T1000 (cell line): ENCODE measurements at regions not wholly inside any gene's neighbourhood (a gene's known extent, or its start where the extent isn't known, plus 50 kb on each side); places are given as distances from the start of the nearest gene placed in this dataset.

Source experiments
- DNase-seq: peaks from one replicate; lab custom pipeline; 2025; ENCODE audit warnings: mixed read lengths; lab: John Stamatoyannopoulos, UW

DNA sequence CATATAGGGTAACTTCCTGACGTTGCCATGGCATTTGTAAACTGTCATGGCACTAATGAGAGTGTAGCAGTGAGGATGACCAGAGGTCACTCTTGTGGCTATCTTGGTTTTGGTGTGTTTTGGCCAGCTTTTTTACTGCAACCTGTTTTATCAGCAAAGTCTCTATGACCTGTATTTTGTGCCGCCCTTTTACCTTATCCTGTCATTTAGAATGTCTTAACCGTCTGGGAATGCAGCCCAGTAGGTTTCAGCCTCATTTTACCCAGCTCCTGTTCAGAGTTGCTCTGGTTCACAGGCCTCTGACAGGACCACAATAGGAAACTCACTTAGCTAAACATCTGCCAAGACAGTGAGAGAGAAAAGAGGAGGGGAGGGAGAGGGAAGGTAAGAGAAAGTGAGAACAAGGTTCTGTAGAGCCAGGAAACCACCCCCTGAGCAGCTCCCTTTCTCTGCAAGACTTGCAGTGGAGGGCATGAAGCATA, 64.8 kb upstream of the PLEKHG3 start:
- DNase-seq: no peak

GRCh38 chr14:64640839-64641238, 63.4 kb upstream of the PLEKHG3 start:
- no peak for DNase-seq

DNA sequence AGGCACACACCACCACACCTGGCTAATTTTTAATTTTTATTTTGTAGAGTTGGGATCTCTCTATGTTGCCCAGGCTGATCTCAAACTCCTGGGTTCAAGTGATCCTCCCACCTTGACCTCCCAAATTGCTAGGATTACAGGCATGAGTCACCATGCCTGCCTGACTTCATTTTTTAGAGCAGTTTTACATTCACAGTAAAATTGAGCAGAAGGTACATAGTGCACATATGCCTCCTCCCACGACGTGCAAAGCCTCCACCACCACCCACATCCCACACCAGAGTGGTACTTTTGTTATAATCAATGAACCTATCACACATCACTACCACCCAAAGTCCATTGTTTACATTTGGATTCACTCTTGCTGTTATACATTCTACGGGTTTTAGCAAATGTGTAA, 62.5 kb upstream of the PLEKHG3 start:
- no peak for DNase-seq

- no peak for DNase-seq
Measured at GRCh38 chr14:64643709-64644108, 60.5 kb upstream of the PLEKHG3 start.

- DNase-seq: no peak
Measured at GRCh38 chr14:64644629-64645028, 59.6 kb upstream of the PLEKHG3 start.

GRCh38 chr14:64645220-64645892, 58.9 kb upstream of the PLEKHG3 start:
- DNase-seq: peak; percentile 35

- no peak for DNase-seq
Measured at GRCh38 chr14:64646103-64646502, 58.1 kb upstream of the PLEKHG3 start.

DNA sequence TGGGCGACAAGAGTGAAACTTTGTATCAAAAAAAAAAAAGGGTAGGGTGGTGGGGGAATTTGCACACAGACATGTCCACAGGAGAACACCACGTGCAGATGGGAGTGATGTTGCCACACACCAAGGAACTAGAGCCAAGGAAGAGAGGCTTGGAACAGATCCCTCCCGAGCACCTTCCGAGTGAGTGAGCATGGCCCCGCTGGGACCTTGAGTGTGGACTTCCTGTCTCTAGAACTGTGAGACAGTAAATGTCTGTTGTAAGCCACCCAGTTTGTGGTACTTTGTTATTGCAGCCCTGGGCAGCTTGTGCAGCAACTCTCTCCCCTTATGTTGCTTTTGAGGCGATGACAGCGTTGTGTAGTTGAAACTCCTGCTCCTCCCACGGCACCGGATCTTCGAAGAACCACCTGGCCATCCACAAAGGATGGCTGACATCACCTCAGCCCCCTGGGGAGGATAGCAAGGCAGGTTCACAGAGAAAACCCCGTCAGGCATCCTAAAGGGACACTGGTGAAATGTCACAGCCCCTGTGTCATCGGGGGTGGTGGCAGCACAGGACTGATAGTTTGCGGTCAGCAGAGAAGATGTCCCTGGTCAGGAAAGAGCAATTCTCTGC, 54.7 kb upstream of the PLEKHG3 start:
- no peak for DNase-seq

DNA sequence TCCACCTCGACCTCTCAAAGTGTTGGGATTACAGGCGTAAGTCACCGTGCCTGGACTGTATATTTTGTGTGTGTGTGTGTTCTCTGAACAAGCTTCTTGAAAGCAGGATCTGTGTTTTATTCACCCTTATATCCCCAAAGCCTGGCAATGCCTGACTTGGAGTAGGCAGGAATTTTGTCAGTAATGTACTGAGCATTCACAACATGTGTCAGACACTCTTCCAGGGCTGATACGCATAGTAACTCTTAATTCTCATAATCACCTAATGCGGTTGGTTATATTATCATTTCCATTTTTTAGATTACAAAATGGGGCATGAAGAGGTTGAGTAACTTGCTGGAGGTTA, 50.4 kb upstream of the PLEKHG3 start:
- no peak for DNase-seq

DNA sequence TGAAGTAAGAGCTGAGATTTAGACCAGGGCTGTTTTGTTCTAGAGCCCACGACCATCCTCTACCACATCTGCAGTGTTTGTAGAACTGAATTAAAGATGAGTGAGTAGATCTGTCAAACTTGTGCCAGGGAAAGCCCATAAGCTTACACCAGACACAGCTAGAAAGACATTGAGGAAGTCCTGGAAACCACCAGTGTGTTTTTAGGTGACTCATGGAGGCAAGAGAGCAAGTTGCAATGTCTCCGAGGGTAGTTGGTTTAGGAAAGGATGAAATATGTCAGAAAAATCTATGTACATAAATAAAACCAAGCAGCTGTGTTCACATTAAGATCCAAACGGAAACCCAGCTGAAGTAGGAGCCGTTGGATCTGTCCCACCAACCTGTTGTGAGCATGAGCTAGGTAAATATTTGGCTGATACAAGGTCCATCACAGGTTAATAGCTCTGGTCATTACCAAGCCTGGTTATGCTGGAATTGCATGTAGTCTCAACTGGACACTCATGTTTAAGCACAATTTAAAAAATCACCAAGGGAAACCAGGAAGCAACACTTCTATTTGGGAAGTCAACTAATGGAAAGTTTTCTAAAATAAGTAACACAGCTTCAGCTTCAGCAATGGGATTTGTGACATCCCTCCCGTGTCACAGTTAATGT, 49.9 kb upstream of the PLEKHG3 start:
- DNase-seq: no peak
